SU-DHL-6 (cell line): ENCODE measurements at regions not wholly inside any gene's neighbourhood (a gene's known extent, or its start where the extent isn't known, plus 50 kb on each side); places are given as distances from the start of the nearest gene placed in this dataset.

Experiments used
- CTCF ChIP-seq: fragments of 200-600 bp; sonication (generic); IDR thresholded peaks from one replicate; pipeline ENCODE4 v1.5.1; 2017; ENCODE audit warnings: antibody characterized with exemption, mild to moderate bottlenecking, low read length, moderate library complexity; ENCODE audit not compliant: insufficient read depth, poor library complexity, severe bottlenecking
- EZH2phosphoT487 ChIP-seq: fragments of 200-600 bp; sonication (generic), shearing (Covaris generic); conservative IDR thresholded peaks from 2 replicates; pipeline ENCODE4 v1.6.1; 2018; ENCODE audit warnings: mild to moderate bottlenecking, antibody characterized with exemption, low read length, moderate library complexity, mixed read lengths

GRCh38 chr16:26809461-26809860 is 257.3 kb upstream of the C16orf82 start:
- no peak for TF ChIP-seq CTCF
- no peak for TF ChIP-seq EZH2phosphoT487
